A549 (cell line): ENCODE measurements at regions not wholly inside any gene's neighbourhood (a gene's known extent, or its start where the extent isn't known, plus 50 kb on each side); places are given as distances from the start of the nearest gene placed in this dataset.

ENCODE experiments used
- ATAC-seq, 2 experiments: fragments of 200-7000 bp in 1 of 2; fragments of >200 bp in 1 of 2; cut with Nextera tagmentation in 1 of 2; cut with Tn5 transposase in 1 of 2; 3 replicates each; pipeline versions ENCODE4 v1.8.0 to v1.9.1; 2018 to 2020; ENCODE audit warnings: mild to moderate bottlenecking in 1 of 2, moderate library complexity in 1 of 2
- CTCF ChIA-PET: fragments of 300-600 bp; sonication (Branson Sonifier 250); formaldehyde crosslinking; extraction: SDS; loops from one replicate; lab custom pipeline; 2021; ENCODE audit warnings: antibody characterized with exemption, inconsistent platforms; lab: Yijun Ruan, JAX
- POLR2A ChIA-PET: fragments of 350-600 bp; formaldehyde crosslinking; extraction: SDS; loops from one replicate; lab custom pipeline; 2021; ENCODE audit warnings: antibody characterized with exemption, inconsistent platforms; lab: Yijun Ruan, JAX
- DNase-seq, 2 experiments: peaks; one replicate each; pipeline versions ENCODE4 v3.0.0 to v3.0.0-alpha.2; 2011 to 2016; ENCODE audit warnings: low read depth in 1 of 2, low spot score in 1 of 2
- FAIRE-seq: peaks from 2 replicates; lab custom pipeline; 2011; peaks lifted over from hg19 to GRCh38; lab: Jason Lieb, UNC
- H3K27ac ChIP-seq, 2 experiments: fragments of >200 bp; sonication (Bioruptor Twin); formaldehyde crosslinking; 3 replicates each; pipeline ENCODE4 v1.5.1; 2016 to 2017
- H3K4me1 ChIP-seq: fragments of >200 bp; sonication (Bioruptor Twin); formaldehyde crosslinking; 3 replicates; pipeline ENCODE4 v1.6.1; 2016
- H3K4me2 ChIP-seq: fragments of >200 bp; sonication (Bioruptor Twin); formaldehyde crosslinking; 3 replicates; pipeline ENCODE4 v1.6.1; 2016
- H3K4me3 ChIP-seq: fragments of >200 bp; sonication (Bioruptor Twin); formaldehyde crosslinking; 3 replicates; pipeline ENCODE4 v1.5.1; 2016
- H3K9me3 ChIP-seq: fragments of >200 bp; sonication (Bioruptor Twin); formaldehyde crosslinking; 3 replicates; pipeline ENCODE4 v1.6.1; 2016
- BCL3 ChIP-seq: fragments of >200 bp; sonication (Bioruptor Twin); formaldehyde crosslinking; IDR thresholded peaks from 3 replicates; pipeline ENCODE4 v1.6.1; 2016
- BHLHE40 ChIP-seq: IDR thresholded peaks from 2 replicates; pipeline ENCODE4 v1.6.1; 2012; ENCODE audit warnings: low read depth, low read length, inconsistent platforms
- CBX2 ChIP-seq: fragments of 200-600 bp; sonication (generic); IDR thresholded peaks from 2 replicates; pipeline ENCODE4 v1.6.1; 2016; ENCODE audit warnings: low read depth, mild to moderate bottlenecking, borderline replicate concordance
- CHD4 ChIP-seq: fragments of 200-600 bp; sonication (generic); IDR thresholded peaks from 2 replicates; pipeline ENCODE4 v1.6.1; 2016; ENCODE audit warnings: antibody characterized with exemption, mild to moderate bottlenecking, borderline replicate concordance
- EHF ChIP-seq: fragments of 250-450 bp; sonication (Bioruptor Pico); IDR thresholded peaks from 2 replicates; pipeline ENCODE4 v1.5.0; 2020; ENCODE audit warnings: mild to moderate bottlenecking
- FOXS1 ChIP-seq: fragments of 250-450 bp; sonication (Bioruptor Pico); IDR thresholded peaks from 2 replicates; pipeline ENCODE4 v1.5.0; 2020; ENCODE audit warnings: mild to moderate bottlenecking, moderate library complexity
- HDAC2 ChIP-seq: fragments of 200-600 bp; sonication (generic); IDR thresholded peaks from 2 replicates; pipeline ENCODE4 v1.6.1; 2016
- HMGXB4 ChIP-seq: fragments of 250-450 bp; sonication (Bioruptor Pico); IDR thresholded peaks from 2 replicates; pipeline ENCODE4 v1.5.0; 2021; ENCODE audit warnings: mild to moderate bottlenecking, moderate library complexity, borderline replicate concordance
- HOXB13 ChIP-seq: fragments of 250-450 bp; sonication (Bioruptor Pico); IDR thresholded peaks from 2 replicates; pipeline ENCODE4 v1.5.0; 2020; ENCODE audit warnings: low read depth, mild to moderate bottlenecking, moderate library complexity
- MAX ChIP-seq: IDR thresholded peaks from 2 replicates; pipeline ENCODE4 v1.6.1; 2012
- MYC ChIP-seq: IDR thresholded peaks from 2 replicates; pipeline ENCODE4 v1.6.1; 2012; ENCODE audit warnings: mild to moderate bottlenecking, inconsistent platforms, low read length, improper control_type of control experiment, borderline replicate concordance
- NFE2L2 ChIP-seq: fragments of 150-350 bp; conservative IDR thresholded peaks from 2 replicates; pipeline ENCODE4 v1.6.1; 2014; ENCODE audit warnings: low read length
- PBX3 ChIP-seq: IDR thresholded peaks from 2 replicates; pipeline ENCODE4 v1.6.1; 2012
- POLR2A ChIP-seq: IDR thresholded peaks from 2 replicates; pipeline ENCODE4 v1.6.1; 2012; ENCODE audit warnings: mild to moderate bottlenecking, low read length
- RARB ChIP-seq: fragments of 250-450 bp; sonication (Bioruptor Pico); IDR thresholded peaks from 2 replicates; pipeline ENCODE4 v1.8.0; 2021; ENCODE audit warnings: mild to moderate bottlenecking, moderate library complexity
- REST ChIP-seq: fragments of 200-600 bp; sonication (generic); IDR thresholded peaks from 2 replicates; pipeline ENCODE4 v1.6.1; 2016; ENCODE audit warnings: antibody characterized with exemption, mild to moderate bottlenecking, moderate library complexity
- SMC3 ChIP-seq: fragments of >200 bp; sonication (Bioruptor Twin); formaldehyde crosslinking; IDR thresholded peaks from 3 replicates; pipeline ENCODE4 v1.6.1; 2018; ENCODE audit warnings: inconsistent platforms
- WGBS: methylation state at CpG from one replicate; pipeline ENCODE4 v1.1.6; 2017; ENCODE audit errors: missing lambda C conversion rate; 5-methylcytosine and 5-hydroxymethylcytosine counted together

GRCh38 chr10:65581426-65582026 is 1344.3 kb upstream of the LRRTM3 start:
- Histone ChIP-seq H3K4me3 (no peak overlapping the region), H3K9me3 (0 out of 3 replicates have a peak, but pooled peaks cover 5% of the 10 kb centered on the region), H3K27ac (no peak overlapping the region), H3K4me2 (no peak overlapping the region), H3K4me1 (no peaks in the 10 kb centered on the region)
- ATAC-seq, result no peak
- FAIRE-seq, result no peak
- TF ChIP-seq CHD4, result no peak
- no peak for TF ChIP-seq RARB (CRISPR knock-in tag)
- 74% methylated on average over 3 of the region's 5 CpGs for WGBS
- POLR2A ChIA-PET, result no interaction called here
- no peak for DNase-seq
- CTCF ChIA-PET, result interaction anchor here (0.7 kb wide), 1 partner anchor 606 kb away, joined by 3 read pairs; no protein-coding TSS in a partner anchor

- Histone ChIP-seq H3K4me2 (no peak overlapping the region), H3K27ac (no peak overlapping the region), H3K4me1 (no peaks in the 10 kb centered on the region), H3K9me3 (no peaks in the 10 kb centered on the region), H3K4me3 (no peak overlapping the region)
- TF ChIP-seq NFE2L2 (no peak), EHF (CRISPR knock-in tag) (no peak), HMGXB4 (no peak), BCL3 (no peak), HDAC2 (no peak), MYC (no peak), BHLHE40 (no peak), POLR2A (no peak), FOXS1 (CRISPR knock-in tag) (no peak), PBX3 (no peak), SMC3 (no peak), HOXB13 (CRISPR knock-in tag) (no peak), CBX2 (no peak), REST (no peak), MAX (no peak)
- ChIA-PET POLR2A (no interaction called here), CTCF (no interaction called here)
- no peak for DNase-seq
- no peak for FAIRE-seq
- WGBS, result 52% methylated on average over 1 of the region's 1 CpG
- ATAC-seq, result no peak
Measured at GRCh38 chr10:65602182-65602865, 1323.5 kb upstream of the LRRTM3 start.
